Epithelial cell of esophagus (primary cell): ENCODE measurements at regions not wholly inside any gene's neighbourhood (a gene's known extent, or its start where the extent isn't known, plus 50 kb on each side); places are given as distances from the start of the nearest gene placed in this dataset.

Experiments used
- DNase-seq: peaks from one replicate; pipeline ENCODE4 v3.0.0; 2010; ENCODE audit warnings: low read depth
- H3K4me3 ChIP-seq: 2 replicates; pipeline ENCODE4 v1.5.1; 2011; ENCODE audit warnings: mild to moderate bottlenecking, low read length, control low read depth
- TF ChIP-seq, protein P1 (sequence below): IDR thresholded peaks from 2 replicates; pipeline ENCODE4 v1.5.1; 2011; ENCODE audit warnings: low read depth, mild to moderate bottlenecking, low read length, control low read depth, inconsistent platforms; ENCODE audit not compliant: insufficient read depth; ENCODE audit errors: missing control alignments

DNA sequence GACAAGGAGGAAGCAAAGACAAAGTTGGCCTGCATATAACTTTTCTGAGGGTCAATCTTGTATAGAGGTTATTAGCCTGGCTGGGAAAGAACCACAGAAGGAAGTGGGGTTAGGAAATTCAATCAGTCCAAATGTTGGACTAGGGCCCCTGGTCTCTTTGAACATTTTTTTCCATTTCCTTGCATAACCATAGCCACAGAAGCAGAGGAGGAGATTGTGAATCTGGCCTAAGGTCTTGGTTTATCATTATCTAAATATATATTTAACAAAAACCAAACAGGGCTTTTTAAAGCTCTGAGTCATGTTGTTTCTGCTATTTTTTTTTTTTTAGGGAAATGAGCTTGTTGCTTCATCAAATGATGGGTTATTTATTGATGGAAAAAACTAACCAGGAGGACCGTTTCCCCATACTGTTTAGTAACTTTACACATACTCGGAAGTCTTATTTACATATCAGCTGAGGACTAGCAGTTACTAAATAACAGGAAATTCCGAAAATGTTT lies 97.7 kb upstream of the ACSL4 start:
- TF ChIP-seq, protein P1, sequence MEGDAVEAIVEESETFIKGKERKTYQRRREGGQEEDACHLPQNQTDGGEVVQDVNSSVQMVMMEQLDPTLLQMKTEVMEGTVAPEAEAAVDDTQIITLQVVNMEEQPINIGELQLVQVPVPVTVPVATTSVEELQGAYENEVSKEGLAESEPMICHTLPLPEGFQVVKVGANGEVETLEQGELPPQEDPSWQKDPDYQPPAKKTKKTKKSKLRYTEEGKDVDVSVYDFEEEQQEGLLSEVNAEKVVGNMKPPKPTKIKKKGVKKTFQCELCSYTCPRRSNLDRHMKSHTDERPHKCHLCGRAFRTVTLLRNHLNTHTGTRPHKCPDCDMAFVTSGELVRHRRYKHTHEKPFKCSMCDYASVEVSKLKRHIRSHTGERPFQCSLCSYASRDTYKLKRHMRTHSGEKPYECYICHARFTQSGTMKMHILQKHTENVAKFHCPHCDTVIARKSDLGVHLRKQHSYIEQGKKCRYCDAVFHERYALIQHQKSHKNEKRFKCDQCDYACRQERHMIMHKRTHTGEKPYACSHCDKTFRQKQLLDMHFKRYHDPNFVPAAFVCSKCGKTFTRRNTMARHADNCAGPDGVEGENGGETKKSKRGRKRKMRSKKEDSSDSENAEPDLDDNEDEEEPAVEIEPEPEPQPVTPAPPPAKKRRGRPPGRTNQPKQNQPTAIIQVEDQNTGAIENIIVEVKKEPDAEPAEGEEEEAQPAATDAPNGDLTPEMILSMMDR = no peak
- DNase-seq = no peak
- H3K4me3 ChIP-seq = no peak overlapping the region

DNA sequence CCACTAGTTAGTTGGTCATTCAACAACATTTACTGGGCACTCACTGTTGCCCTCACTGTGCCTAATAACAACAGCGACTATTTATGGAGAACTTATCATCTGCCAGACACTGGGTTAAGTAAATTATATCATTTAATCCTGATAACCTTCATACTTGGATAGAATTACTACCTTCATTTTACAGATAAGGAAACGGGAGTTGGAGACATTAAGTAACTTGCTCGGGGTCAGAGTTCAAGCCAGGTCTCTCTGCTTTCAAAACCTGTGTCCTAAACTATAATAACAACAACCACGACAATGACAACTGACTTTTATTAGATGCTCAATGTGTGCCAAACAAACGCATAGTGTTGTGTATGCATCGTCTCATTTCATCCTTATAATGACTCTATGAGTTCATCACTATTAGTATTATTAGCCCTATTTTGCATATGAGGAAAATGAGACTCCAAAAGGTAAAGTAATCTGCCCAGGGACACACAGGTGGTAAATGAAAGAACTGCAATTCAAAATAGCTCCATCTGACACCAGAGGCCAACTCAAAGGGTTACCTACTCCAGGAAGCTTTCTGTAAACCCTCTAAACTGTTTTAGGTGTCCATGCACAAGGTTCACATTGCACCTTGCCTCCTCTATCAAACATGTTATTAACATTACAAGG lies 98.4 kb upstream of the ACSL4 start:
- DNase-seq = no peak
- TF ChIP-seq, protein P1 = no peak
- no peak overlapping the region for H3K4me3 ChIP-seq

DNA sequence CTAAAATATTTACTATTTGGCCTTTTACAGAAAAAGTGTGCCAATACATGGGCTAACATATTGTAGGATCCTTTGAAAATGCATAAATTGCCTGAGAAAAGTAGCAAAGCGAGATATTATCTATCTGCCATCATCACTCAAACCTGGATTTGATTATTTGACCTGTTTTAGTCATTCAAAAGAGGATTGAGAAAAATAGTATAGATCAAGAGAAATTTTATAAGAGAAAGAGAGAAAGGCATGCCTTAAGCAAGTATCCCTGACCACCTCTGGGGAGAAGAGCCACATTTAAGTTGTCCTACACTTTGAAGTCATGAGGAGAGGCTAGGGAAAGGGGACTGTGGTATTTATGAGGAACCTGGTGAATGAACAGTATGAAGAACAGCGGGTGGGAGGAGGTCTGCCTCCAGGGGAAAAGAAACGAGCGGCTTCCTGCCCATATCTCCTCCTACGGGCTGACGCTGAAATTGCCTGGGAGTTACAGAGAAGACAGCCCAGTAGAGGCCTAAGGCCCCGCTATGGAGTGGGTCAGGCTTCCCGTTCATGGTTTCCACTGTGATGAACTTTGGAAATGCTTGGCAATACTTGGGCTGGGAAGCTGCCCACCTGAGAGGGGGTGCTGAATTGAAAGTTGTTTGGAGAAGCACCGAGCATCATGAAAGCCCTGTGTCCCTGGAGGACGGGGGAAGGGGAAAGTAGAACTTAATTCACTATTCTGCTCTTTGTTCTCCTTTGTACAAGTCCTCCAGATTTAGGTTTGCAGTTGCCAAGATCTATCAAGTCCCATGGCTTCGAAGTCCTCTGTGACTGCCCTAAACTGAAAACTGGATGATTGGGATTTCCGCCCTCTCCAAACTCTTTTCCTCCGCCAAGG lies 106.9 kb upstream of the ACSL4 start:
- TF ChIP-seq, protein P1 = no peak
- DNase-seq = peak; percentile 30
- no peak overlapping the region for H3K4me3 ChIP-seq

DNA sequence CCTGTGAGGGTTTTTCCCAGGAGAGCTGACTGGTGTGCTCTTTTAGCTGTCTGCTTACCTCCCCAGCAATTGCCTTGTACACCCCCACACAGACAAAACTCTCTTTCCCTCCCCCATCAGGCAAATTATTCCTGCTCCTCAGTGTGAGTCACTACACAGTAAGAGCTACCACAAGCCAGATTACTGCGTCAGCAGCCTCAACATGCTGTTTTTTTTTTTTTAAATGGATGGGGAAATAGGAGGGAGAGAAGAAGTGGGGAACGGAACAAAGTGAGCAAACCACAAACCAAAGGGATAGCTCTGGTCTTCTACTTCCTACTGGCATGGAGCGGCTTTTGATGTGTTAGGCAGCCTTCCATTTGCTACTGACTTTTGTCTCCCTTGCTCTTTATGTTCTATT lies 107.5 kb upstream of the ACSL4 start:
- DNase-seq = peak; percentile 88
- no peak overlapping the region for H3K4me3 ChIP-seq
- TF ChIP-seq, protein P1 = no peak

DNA sequence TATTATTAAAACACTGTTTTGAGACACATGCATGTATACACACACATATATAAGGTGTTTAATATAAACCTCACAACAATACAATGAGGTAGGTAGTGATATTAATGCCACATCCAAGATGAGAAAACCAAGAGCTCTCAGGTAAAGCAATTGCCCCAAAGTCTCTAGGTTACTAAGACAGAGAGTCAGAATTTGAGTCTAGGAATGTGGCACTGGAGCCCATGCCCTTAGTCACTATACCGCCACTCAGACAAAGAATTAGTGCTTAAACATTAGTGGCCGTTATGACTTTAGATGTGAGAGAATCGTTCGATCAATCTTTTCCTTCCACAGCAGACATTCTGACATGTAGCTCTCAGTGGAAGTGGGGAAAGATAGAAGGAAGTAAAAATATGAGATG lies 108.2 kb upstream of the ACSL4 start:
- DNase-seq = no peak
- TF ChIP-seq, protein P1 = no peak
- H3K4me3 ChIP-seq = no peak overlapping the region

DNA sequence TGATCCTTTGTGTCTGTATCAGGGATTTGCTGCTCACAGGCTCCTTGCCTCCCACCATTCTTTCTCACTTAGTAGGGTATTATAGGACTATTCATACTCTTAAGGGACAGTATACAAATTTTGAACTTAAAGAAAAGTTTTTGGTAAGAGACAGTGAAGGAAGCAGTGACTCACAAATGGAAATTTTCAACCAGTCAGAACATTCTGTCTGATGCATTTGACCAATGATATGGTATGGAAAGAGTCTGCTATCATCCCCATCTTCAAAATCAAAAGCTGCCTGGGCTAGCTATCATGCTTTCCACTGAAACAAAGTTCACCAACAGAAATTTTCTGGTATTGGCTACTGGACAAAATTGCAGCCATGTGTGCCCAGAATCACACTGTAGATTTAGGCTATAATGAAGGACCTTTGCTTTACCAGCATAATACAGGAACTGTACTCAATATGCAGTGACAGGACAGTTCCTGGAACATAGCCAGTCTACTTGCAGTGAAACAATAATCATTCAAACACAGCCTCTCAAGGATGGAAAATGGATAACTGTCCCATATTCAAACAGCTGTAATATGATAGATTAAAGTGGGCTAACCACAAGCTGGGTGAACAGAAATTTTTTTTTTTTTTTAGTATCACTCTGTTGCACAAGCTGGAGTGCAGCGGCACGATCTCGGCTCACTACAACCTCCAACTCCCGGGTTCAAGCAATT lies 109.0 kb upstream of the ACSL4 start:
- TF ChIP-seq, protein P1 = no peak
- H3K4me3 ChIP-seq = no peak overlapping the region
- no peak for DNase-seq
